Stimulated activated CD8-positive, alpha-beta memory T cell treated with anti-CD3 and anti-CD28 coated beads, Interleukin-7, amount 100 ng/mL, for 4 hours (primary cell): ENCODE measurements at regions not wholly inside any gene's neighbourhood (a gene's known extent, or its start where the extent isn't known, plus 50 kb on each side); places are given as distances from the start of the nearest gene placed in this dataset.
"Not testable (repeated sequence)": the region's sequence is repeated elsewhere in the genome, so short reads cannot be mapped to it uniquely, and the experiment has no call there.

Experiments used
- DNase-seq, 2 donors: peaks; one replicate each; pipeline ENCODE4 v3.0.0-alpha.2; 2020; ENCODE audit warnings: low read depth in 2 of 2

- no peak for DNase-seq
Measured at GRCh38 chr2:147019311-147019710, 825.5 kb upstream of the ACVR2A start.

- DNase-seq, result no peak
Measured at GRCh38 chr2:147017951-147018645, 826.7 kb upstream of the ACVR2A start.

GRCh38 chr2:147016181-147016580, 828.6 kb upstream of the ACVR2A start:
- DNase-seq, result no peak

- DNase-seq, result no peak
Measured at GRCh38 chr2:147015591-147015990, 829.2 kb upstream of the ACVR2A start.

GRCh38 chr2:147013696-147014392, 831.0 kb upstream of the ACVR2A start:
- no peak for DNase-seq

- no peak for DNase-seq
Measured at GRCh38 chr2:147008481-147008880, 836.3 kb upstream of the ACVR2A start.

GRCh38 chr2:147006736-147007141, 838.1 kb upstream of the ACVR2A start:
- DNase-seq, result no peak

GRCh38 chr2:147003081-147003480, 841.7 kb upstream of the ACVR2A start:
- no peak for DNase-seq

GRCh38 chr2:147002256-147002655, 842.6 kb upstream of the ACVR2A start:
- DNase-seq, result no peak

GRCh38 chr2:147001061-147001460, 843.8 kb upstream of the ACVR2A start:
- no peak for DNase-seq

GRCh38 chr2:147000151-147000550, 844.7 kb upstream of the ACVR2A start:
- not testable (repeated sequence) for DNase-seq

- DNase-seq, result no peak
Measured at GRCh38 chr2:146997945-146998344, 846.9 kb upstream of the ACVR2A start.

GRCh38 chr2:146997488-146997887, 847.3 kb upstream of the ACVR2A start:
- DNase-seq, result no peak

GRCh38 chr2:146994246-146994645, 850.6 kb upstream of the ACVR2A start:
- DNase-seq, result no peak

- no peak for DNase-seq
Measured at GRCh38 chr2:146992466-146992865, 852.4 kb upstream of the ACVR2A start.

- no peak for DNase-seq
Measured at GRCh38 chr2:146992057-146992456, 852.8 kb upstream of the ACVR2A start.

- DNase-seq, result no peak
Measured at GRCh38 chr2:146990311-146991054, 854.3 kb upstream of the ACVR2A start.

GRCh38 chr2:146989741-146990140, 855.1 kb upstream of the ACVR2A start:
- no peak for DNase-seq

GRCh38 chr2:146987996-146988395, 856.8 kb upstream of the ACVR2A start:
- no peak for DNase-seq

GRCh38 chr2:146986161-146986560, 858.7 kb upstream of the ACVR2A start:
- DNase-seq, result no peak

- no peak for DNase-seq
Measured at GRCh38 chr2:146985753-146986152, 859.1 kb upstream of the ACVR2A start.

GRCh38 chr2:146984014-146984413, 860.8 kb upstream of the ACVR2A start:
- DNase-seq, result no peak

- no peak for DNase-seq
Measured at GRCh38 chr2:146982393-146982846, 862.4 kb upstream of the ACVR2A start.
